ENCODE measurements at regions not wholly inside any gene's neighbourhood (a gene's known extent, or its start where the extent isn't known, plus 50 kb on each side); places are given as distances from the start of the nearest gene placed in this dataset.

- TF ChIP-seq CTCF (IDR thresholded peaks at IDR 0.05), result no peak
- no peak for TF ChIP-seq POLR2A (IDR thresholded peaks at IDR 0.05)
Observed at GRCh38 chr3:157793745-157794144, 290.5 kb upstream of the VEPH1 start.

All from testis (tissue), 2 donors.